Fibroblast of villous mesenchyme (primary cell): ENCODE measurements at regions not wholly inside any gene's neighbourhood (a gene's known extent, or its start where the extent isn't known, plus 50 kb on each side); places are given as distances from the start of the nearest gene placed in this dataset.

Experiments used
- DNase-seq: peaks from one replicate; pipeline ENCODE4 v3.0.0-alpha.2; 2010; ENCODE audit warnings: low read depth
- H3K4me3 ChIP-seq: 2 replicates; pipeline ENCODE4 v1.5.1; 2011; ENCODE audit warnings: low read depth, mild to moderate bottlenecking, low read length
- TF ChIP-seq, protein P1 (sequence below): IDR thresholded peaks from 2 replicates; pipeline ENCODE4 v1.5.1; 2012; ENCODE audit warnings: low read depth, mild to moderate bottlenecking, low read length; ENCODE audit not compliant: insufficient read depth

DNA sequence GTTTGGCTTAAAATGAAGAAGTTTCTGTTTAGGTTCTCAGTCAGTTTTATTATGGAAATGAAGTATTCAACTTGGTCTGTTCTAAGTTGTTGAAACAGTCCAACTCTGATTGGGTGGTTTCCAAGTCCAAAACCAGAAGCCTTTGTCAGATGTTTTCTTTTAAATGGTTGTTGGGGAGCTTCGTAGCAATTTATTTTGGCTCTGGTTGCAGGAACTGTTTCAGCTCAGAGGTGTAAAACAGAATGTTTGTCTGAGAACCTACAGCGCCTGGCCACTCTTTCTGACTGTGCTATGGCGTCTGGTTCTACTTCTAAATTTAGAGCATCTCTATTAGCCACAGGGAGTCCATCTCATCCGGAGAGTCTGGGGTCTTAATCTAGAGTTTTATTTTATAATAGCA is 582.6 kb upstream of the TMPRSS15 start:
- TF ChIP-seq, protein P1, sequence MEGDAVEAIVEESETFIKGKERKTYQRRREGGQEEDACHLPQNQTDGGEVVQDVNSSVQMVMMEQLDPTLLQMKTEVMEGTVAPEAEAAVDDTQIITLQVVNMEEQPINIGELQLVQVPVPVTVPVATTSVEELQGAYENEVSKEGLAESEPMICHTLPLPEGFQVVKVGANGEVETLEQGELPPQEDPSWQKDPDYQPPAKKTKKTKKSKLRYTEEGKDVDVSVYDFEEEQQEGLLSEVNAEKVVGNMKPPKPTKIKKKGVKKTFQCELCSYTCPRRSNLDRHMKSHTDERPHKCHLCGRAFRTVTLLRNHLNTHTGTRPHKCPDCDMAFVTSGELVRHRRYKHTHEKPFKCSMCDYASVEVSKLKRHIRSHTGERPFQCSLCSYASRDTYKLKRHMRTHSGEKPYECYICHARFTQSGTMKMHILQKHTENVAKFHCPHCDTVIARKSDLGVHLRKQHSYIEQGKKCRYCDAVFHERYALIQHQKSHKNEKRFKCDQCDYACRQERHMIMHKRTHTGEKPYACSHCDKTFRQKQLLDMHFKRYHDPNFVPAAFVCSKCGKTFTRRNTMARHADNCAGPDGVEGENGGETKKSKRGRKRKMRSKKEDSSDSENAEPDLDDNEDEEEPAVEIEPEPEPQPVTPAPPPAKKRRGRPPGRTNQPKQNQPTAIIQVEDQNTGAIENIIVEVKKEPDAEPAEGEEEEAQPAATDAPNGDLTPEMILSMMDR, result no peak
- no peak overlapping the region for H3K4me3 ChIP-seq
- DNase-seq, result no peak

DNA sequence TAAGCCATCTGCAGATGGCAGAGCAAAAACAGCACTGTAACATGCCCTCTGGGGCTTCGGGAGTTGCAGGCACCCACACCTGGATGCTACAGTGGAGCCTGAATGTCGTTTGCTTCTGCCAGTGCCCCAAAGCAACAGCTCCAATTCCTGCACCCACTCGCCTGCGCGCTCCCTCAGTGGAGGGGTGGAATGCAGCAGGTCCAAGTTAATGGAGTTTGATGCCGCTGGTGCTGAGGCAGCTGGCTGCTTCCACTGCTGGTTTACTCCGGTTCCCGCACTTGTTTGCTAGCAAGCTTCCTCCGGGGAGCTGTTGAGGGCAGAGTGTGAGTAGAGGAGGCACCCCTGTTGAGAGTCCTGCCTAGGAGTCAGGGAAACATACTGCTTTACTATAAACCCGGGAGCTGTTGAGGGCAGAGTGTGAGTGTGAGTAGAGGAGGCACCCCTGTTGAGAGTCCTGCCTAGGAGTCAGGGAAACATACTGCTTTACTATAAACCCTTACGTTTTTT is 584.0 kb upstream of the TMPRSS15 start:
- TF ChIP-seq, protein P1, result no peak
- H3K4me3 ChIP-seq, result no peak overlapping the region
- DNase-seq, result no peak

DNA sequence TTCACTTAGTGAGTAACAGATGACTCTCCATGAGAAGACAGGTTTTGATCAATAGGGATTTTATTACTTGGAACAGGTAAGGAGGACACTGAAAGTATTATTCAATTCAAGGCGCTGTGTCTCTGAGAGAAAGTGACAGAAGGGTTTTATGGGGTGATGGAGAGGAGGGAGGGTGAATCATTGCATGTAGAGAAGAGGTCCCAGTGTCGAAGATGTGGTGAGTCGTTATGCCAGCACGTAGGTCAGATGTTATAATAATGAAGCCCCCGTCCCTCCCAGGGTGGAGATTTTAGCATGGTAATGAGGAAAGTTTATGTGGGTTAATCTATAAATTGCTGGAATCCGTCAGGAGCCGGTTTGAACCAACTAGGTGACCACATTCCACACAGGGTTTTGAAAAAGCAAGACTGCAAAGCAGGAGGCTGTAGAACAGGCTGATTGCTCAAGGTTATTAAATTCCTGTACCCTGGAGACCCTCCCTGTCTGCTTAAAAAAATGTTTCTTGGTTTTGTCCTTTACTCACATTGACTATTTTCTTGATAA is 586.4 kb upstream of the TMPRSS15 start:
- TF ChIP-seq, protein P1, result no peak
- DNase-seq, result no peak
- H3K4me3 ChIP-seq, result no peak overlapping the region

DNA sequence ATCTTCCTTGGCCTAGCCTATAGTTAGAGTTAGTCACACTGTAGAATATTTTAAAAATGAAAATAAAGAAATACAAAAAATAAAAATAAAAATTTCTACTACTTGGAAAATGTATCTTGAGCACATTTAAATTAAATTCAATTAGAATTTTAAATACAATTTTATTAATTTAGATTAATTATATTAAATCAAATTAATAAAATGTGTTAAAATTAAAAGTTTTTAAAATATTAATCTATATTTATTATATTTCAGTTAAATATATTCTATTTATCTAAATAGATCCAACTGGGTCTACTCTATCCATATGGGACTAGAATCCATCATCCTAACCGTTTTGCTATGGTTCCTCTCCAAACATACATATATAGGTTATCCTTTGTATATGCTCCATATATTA is 588.3 kb upstream of the TMPRSS15 start:
- H3K4me3 ChIP-seq, result no peak overlapping the region
- TF ChIP-seq, protein P1, result no peak
- DNase-seq, result no peak

DNA sequence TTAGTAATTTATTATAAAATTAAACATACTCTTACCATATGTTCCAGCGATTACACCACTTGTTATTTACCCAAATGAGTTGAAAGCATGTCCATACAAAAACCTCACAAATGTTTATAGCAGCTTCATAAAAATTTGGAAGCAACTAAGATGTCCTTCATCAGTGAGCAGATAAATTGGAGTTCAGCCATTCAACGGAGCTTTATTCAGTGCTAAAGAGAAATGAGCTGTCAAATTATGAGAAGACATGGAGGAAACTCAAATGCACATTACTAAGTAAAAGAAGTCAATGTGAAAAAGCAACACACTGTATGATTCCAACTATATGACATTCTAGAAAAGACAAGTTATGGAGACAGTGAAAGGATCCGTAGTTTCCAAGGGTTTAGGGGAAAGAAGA is 606.7 kb upstream of the TMPRSS15 start:
- H3K4me3 ChIP-seq, result no peak overlapping the region

DNA sequence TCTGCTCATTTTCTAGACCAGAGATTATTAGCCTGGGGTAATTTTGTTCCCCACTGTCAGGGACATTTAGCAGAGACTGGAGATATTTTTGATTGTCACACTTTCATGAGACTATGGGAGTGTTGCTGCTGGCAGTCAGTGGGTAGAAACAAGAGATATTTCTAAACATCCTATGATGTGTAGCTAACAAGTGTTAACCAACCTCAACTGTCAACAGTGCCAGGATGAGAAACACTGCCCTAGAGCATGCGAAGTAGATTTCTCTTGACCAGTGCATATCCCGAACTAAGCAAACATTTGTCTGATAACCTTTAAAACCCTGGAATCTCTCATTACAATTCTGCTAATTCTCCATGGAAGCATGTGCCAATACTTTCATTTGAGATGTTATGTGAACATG is 607.4 kb upstream of the TMPRSS15 start:
- no peak for DNase-seq
- no peak overlapping the region for H3K4me3 ChIP-seq
- TF ChIP-seq, protein P1, result no peak

More for the DNA sequence above, 606.7 kb upstream of the TMPRSS15 start:
- DNase-seq, result no peak
- TF ChIP-seq, protein P1, result no peak

DNA sequence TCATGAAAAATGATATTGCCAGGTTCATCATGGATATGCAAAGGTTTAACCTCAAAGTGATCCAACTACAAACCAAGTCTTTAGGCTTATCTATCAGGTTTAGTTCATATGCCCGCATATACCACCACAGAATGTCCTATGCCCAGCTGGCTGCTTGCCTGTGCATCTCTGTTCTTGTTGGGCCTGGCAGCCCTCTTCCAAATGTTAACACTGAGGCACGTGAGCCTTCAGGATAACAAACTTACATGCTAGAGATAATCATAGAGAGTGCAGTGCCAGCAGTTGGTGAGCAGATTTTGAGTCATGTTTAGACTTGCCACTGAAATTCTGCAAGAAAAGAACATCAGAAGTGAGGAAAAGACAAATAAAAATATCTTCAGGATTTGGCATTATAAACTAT is 607.9 kb upstream of the TMPRSS15 start:
- H3K4me3 ChIP-seq, result no peak overlapping the region
- no peak for DNase-seq
- TF ChIP-seq, protein P1, result no peak
